ENCODE measurements at regions not wholly inside any gene's neighbourhood (a gene's known extent, or its start where the extent isn't known, plus 50 kb on each side); places are given as distances from the start of the nearest gene placed in this dataset.

DNA sequence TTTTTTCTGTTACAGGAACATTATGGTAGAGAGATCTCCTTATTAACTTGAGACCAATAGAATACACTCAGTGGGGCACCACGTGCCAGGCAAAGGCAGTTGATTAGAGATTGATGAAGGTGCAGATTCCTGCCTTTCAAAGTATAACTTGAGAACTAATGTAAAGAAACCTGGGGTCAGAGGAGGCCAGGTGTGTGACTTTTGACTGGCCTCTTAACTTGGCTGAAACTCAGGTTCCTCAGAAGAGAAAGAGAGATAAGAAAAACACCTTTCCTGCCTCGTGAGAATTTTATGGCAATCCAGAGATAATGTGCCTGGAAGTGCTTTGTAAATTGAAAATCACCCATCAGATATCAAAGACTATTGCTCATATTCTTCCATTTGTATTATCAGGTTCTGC, 110.7 kb upstream of the GZMB start:
- no peak overlapping the region for H3K4me3 ChIP-seq (ENCODE audit: insufficient read depth, low read length)
- DNase-seq (ENCODE audit: insufficient read length, low spot score, missing footprints), result no peak
- H3K4me2 ChIP-seq (ENCODE audit: insufficient read depth, low read length), result no peak overlapping the region
- no peaks in the 10 kb centered on the region for H3K9me3 ChIP-seq (ENCODE audit: low read depth, low read length)
- no peak overlapping the region for H2AFZ ChIP-seq (ENCODE audit: low read length)
- no peaks in the 10 kb centered on the region for H3K79me2 ChIP-seq (ENCODE audit: insufficient read depth, low read length)
- H3K36me3 ChIP-seq (ENCODE audit: insufficient read depth, low read length), result no peaks in the 10 kb centered on the region
- H3K27ac ChIP-seq (ENCODE audit: low read depth, low read length), result no peak overlapping the region
- no peak for TF ChIP-seq CTCF (IDR thresholded peaks at IDR 0.05; ENCODE audit: extremely low read depth, low read depth, low read length)
- no peaks in the 10 kb centered on the region for H4K20me1 ChIP-seq (ENCODE audit: insufficient read depth, low read length)
- H3K4me1 ChIP-seq (ENCODE audit: insufficient read depth, low read length), result no peaks in the 10 kb centered on the region
- no peaks in the 10 kb centered on the region for H3K27me3 ChIP-seq (ENCODE audit: insufficient read depth, low read length)

DNA sequence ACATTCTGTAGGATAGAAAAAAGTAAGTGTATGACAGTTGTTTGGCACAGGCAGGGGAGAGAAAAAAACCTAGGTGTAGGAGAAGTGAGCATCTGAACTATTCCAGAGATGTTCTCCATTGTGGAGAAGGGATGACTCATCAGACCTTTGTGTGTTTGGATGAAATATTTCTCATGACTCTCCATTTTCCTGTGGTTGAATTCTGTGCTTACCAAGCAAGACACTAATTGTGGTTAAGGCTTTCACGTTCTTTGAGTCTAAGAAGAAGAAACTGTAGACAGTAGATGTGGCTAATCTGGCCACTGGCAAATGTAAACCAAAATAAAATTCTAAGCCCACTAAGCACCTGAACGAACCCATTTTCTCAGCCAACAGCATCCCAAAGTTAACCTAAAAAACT, 107.9 kb upstream of the GZMB start:
- H3K4me2 ChIP-seq (ENCODE audit: insufficient read depth, low read length), result no peak overlapping the region
- H2AFZ ChIP-seq (ENCODE audit: low read length), result no peak overlapping the region
- H3K36me3 ChIP-seq (ENCODE audit: insufficient read depth, low read length), result no peaks in the 10 kb centered on the region
- no peaks in the 10 kb centered on the region for H4K20me1 ChIP-seq (ENCODE audit: insufficient read depth, low read length)
- no peaks in the 10 kb centered on the region for H3K9me3 ChIP-seq (ENCODE audit: low read depth, low read length)
- H3K4me1 ChIP-seq (ENCODE audit: insufficient read depth, low read length), result no peaks in the 10 kb centered on the region
- no peaks in the 10 kb centered on the region for H3K79me2 ChIP-seq (ENCODE audit: insufficient read depth, low read length)
- TF ChIP-seq CTCF (IDR thresholded peaks at IDR 0.05; ENCODE audit: extremely low read depth, low read depth, low read length), result no peak
- H3K27me3 ChIP-seq (ENCODE audit: insufficient read depth, low read length), result no peaks in the 10 kb centered on the region
- no peak for DNase-seq (ENCODE audit: insufficient read length, low spot score, missing footprints)
- no peak overlapping the region for H3K4me3 ChIP-seq (ENCODE audit: insufficient read depth, low read length)
- no peak overlapping the region for H3K27ac ChIP-seq (ENCODE audit: low read depth, low read length)

GRCh38 chr14:24735984-24736630, 102.1 kb upstream of the GZMB start:
- Histone ChIP-seq H3K4me2 (ENCODE audit: insufficient read depth, low read length) (no peak overlapping the region), H3K79me2 (ENCODE audit: insufficient read depth, low read length) (no peaks in the 10 kb centered on the region), H3K27me3 (ENCODE audit: insufficient read depth, low read length) (no peaks in the 10 kb centered on the region), H3K4me3 (ENCODE audit: insufficient read depth, low read length) (no peak overlapping the region), H3K4me1 (ENCODE audit: insufficient read depth, low read length) (no peaks in the 10 kb centered on the region), H3K9me3 (ENCODE audit: low read depth, low read length) (no peaks in the 10 kb centered on the region), H3K36me3 (ENCODE audit: insufficient read depth, low read length) (no peaks in the 10 kb centered on the region), H4K20me1 (ENCODE audit: insufficient read depth, low read length) (no peaks in the 10 kb centered on the region), H2AFZ (ENCODE audit: low read length) (no peak overlapping the region), H3K27ac (ENCODE audit: low read depth, low read length) (no peak overlapping the region)
- TF ChIP-seq CTCF (IDR thresholded peaks at IDR 0.05; ENCODE audit: extremely low read depth, low read depth, low read length), result no peak
- no peak for DNase-seq (ENCODE audit: insufficient read length, low spot score, missing footprints)

- peak; percentile 73 for TF ChIP-seq CTCF (IDR thresholded peaks at IDR 0.05; ENCODE audit: extremely low read depth, low read depth, low read length)
- no peaks in the 10 kb centered on the region for H3K79me2 ChIP-seq (ENCODE audit: insufficient read depth, low read length)
- no peaks in the 10 kb centered on the region for H3K36me3 ChIP-seq (ENCODE audit: insufficient read depth, low read length)
- H3K4me3 ChIP-seq (ENCODE audit: insufficient read depth, low read length), result no peak overlapping the region
- H4K20me1 ChIP-seq (ENCODE audit: insufficient read depth, low read length), result no peaks in the 10 kb centered on the region
- no peak overlapping the region for H3K4me2 ChIP-seq (ENCODE audit: insufficient read depth, low read length)
- peak; percentile 9 for DNase-seq (ENCODE audit: insufficient read length, low spot score, missing footprints)
- no peaks in the 10 kb centered on the region for H3K4me1 ChIP-seq (ENCODE audit: insufficient read depth, low read length)
- H3K27me3 ChIP-seq (ENCODE audit: insufficient read depth, low read length), result no peaks in the 10 kb centered on the region
- no peak overlapping the region for H3K27ac ChIP-seq (ENCODE audit: low read depth, low read length)
- H3K9me3 ChIP-seq (ENCODE audit: low read depth, low read length), result no peaks in the 10 kb centered on the region
- H2AFZ ChIP-seq (ENCODE audit: low read length), result no peak overlapping the region
These were observed 101.0 kb upstream of the GZMB start for GRCh38 chr14:24734917-24735500.
